ENCODE measurements at regions not wholly inside any gene's neighbourhood (a gene's known extent, or its start where the extent isn't known, plus 50 kb on each side); places are given as distances from the start of the nearest gene placed in this dataset.

DNA sequence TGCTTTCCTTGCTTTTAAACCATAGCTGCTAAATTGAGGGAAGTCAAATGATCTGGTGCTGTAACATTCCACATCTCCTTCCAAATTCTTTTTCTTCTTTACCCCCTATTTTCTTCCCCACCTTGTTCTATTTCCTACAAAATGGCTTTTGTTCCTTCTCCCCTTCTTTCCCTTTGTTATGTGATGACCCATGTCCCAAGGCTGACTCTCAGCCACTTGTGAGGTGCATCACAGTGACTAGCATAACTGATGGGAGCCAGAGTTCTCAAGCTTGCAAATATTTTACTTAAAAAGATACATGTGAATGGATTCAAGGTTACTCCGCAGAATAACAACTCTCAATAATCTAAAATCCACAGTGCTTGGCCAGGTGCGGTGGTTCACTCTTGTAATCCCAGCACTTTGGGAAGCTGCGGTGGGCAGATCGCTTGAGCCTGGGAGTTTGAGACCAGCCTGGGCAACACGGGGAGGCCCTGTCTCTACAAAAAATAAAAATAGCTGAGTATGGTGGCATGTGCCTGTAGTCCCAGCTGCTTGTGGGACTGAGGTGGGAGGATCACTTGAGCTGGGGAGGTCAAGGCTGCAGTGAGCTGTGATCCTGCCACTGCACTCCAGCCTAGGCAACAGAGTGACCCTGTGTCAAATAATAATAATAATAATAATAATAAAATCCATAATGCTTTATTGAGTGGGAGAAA lies 100.1 kb upstream of the CERS6 start:
- TF ChIP-seq, protein P1, sequence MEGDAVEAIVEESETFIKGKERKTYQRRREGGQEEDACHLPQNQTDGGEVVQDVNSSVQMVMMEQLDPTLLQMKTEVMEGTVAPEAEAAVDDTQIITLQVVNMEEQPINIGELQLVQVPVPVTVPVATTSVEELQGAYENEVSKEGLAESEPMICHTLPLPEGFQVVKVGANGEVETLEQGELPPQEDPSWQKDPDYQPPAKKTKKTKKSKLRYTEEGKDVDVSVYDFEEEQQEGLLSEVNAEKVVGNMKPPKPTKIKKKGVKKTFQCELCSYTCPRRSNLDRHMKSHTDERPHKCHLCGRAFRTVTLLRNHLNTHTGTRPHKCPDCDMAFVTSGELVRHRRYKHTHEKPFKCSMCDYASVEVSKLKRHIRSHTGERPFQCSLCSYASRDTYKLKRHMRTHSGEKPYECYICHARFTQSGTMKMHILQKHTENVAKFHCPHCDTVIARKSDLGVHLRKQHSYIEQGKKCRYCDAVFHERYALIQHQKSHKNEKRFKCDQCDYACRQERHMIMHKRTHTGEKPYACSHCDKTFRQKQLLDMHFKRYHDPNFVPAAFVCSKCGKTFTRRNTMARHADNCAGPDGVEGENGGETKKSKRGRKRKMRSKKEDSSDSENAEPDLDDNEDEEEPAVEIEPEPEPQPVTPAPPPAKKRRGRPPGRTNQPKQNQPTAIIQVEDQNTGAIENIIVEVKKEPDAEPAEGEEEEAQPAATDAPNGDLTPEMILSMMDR (IDR thresholded peaks at IDR 0.05), result no peak
- no peak for TF ChIP-seq POLR2AphosphoS5 (IDR thresholded peaks at IDR 0.05)
- no peak for TF ChIP-seq POLR2A (IDR thresholded peaks at IDR 0.05)

Measured in breast epithelium (tissue), 3 donors.